ENCODE measurements at regions not wholly inside any gene's neighbourhood (a gene's known extent, or its start where the extent isn't known, plus 50 kb on each side); places are given as distances from the start of the nearest gene placed in this dataset.

DNA sequence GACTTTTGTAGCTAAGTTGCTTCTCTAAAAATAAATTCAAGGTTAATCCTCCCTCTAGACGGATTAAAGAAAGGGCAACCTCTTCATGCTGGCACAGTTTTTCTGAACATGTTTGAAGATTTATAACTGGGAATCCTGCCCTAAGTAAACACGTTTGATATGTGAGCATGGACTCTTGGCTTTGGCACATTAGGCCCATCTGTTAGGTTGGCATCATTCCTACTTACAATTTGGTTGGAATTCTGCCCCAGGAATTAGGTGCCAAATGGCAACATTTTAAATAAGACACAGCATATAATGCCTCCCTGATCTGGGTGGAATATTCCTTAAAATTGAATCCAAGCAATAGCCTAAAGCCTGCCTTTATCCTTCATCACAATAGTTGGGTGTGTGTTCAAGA, 372.3 kb upstream of the CDH18 start:
- TF ChIP-seq, protein P1, sequence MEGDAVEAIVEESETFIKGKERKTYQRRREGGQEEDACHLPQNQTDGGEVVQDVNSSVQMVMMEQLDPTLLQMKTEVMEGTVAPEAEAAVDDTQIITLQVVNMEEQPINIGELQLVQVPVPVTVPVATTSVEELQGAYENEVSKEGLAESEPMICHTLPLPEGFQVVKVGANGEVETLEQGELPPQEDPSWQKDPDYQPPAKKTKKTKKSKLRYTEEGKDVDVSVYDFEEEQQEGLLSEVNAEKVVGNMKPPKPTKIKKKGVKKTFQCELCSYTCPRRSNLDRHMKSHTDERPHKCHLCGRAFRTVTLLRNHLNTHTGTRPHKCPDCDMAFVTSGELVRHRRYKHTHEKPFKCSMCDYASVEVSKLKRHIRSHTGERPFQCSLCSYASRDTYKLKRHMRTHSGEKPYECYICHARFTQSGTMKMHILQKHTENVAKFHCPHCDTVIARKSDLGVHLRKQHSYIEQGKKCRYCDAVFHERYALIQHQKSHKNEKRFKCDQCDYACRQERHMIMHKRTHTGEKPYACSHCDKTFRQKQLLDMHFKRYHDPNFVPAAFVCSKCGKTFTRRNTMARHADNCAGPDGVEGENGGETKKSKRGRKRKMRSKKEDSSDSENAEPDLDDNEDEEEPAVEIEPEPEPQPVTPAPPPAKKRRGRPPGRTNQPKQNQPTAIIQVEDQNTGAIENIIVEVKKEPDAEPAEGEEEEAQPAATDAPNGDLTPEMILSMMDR (IDR thresholded peaks at IDR 0.05), result no peak
- no peak for TF ChIP-seq POLR2A (IDR thresholded peaks at IDR 0.05)
